ENCODE measurements at regions not wholly inside any gene's neighbourhood (a gene's known extent, or its start where the extent isn't known, plus 50 kb on each side); places are given as distances from the start of the nearest gene placed in this dataset.

DNA sequence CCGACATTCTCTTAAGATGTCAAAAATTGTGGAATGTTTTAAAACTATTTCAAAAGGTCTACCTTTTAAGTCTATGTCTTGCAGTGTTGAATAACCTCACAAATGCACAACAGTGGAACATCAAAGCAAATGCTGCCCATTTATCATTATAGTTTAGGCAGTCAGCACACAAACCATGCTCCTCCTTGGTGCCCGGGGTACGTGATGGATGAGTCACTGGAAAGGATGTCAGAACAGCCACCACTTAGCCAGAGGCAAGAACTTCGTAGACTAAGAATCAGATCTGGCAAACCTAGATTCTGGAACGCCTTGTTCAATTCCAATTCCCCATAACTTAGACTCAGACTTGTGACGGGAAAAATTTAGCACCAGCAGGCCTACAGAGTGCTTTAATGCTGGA, 343.6 kb downstream of the FGF9 start:
- no peak for DNase-seq
- no peak for TF ChIP-seq POLR2A (IDR thresholded peaks at IDR 0.05; ENCODE audit: low read length)
- TF ChIP-seq GATA1 (IDR thresholded peaks at IDR 0.05; ENCODE audit: low read depth, low read length) = no peak

- DNase-seq = no peak
- no peak for TF ChIP-seq POLR2A (IDR thresholded peaks at IDR 0.05; ENCODE audit: low read length)
- TF ChIP-seq GATA1 (IDR thresholded peaks at IDR 0.05; ENCODE audit: low read depth, low read length) = no peak
These were observed 346.4 kb downstream of the FGF9 start for GRCh38 chr13:22017226-22017625.

DNA sequence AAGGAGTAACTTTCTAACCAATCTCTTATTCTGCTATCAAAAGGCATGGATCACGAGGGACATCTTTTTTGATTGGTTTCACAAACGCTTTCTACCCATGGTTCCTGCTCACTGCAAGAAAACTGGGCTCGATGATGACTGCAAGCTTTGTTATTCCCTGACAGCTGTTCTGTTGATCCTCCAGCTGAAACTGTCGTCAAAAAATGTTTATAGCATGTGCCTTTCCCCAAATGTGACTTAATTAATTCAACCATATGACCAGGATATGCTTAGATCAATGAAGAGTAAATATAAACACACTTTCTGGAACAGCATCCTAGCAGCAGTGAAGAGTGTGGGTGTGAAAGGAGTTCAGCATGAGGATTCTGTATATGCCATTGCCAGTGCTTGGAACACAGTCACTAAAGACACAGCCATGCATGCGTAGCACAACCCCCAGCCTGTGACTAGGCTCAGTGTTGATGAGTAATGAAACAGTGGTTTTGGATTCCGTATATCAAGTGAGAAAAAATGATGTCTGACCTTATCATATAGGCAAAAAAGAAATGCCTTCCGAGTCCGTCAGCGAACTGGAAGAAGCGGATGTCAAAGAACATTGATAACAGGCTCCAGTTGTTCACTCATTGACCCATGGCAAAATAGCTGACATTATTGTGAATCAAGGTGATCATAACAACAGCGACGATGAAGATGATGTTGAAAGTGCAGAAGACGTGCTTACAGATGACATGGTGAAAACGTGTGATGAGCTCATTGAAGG, 347.4 kb downstream of the FGF9 start:
- DNase-seq = no peak
- TF ChIP-seq GATA1 (IDR thresholded peaks at IDR 0.05; ENCODE audit: low read depth, low read length) = no peak
- no peak for TF ChIP-seq POLR2A (IDR thresholded peaks at IDR 0.05; ENCODE audit: low read length)

DNA sequence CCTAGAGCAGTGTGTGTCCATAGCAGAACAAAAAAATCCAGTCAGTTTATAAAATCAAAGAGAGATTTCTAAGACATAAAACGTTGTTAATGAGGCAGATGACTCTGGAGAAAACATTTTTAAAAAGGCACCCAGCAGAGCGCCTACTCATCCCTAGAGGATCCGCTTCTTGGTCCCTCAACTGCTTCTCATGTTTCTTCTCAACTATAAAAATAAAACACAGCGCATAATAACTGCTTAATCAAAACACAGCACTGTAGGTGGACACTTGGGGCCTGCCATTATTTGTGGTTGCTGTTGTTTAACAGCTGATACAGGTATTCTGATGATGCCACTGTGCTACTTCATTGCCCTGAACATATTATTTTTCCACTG, 347.9 kb downstream of the FGF9 start:
- TF ChIP-seq POLR2A (IDR thresholded peaks at IDR 0.05; ENCODE audit: low read length) = no peak
- TF ChIP-seq GATA1 (IDR thresholded peaks at IDR 0.05; ENCODE audit: low read depth, low read length) = no peak
- DNase-seq = no peak

DNA sequence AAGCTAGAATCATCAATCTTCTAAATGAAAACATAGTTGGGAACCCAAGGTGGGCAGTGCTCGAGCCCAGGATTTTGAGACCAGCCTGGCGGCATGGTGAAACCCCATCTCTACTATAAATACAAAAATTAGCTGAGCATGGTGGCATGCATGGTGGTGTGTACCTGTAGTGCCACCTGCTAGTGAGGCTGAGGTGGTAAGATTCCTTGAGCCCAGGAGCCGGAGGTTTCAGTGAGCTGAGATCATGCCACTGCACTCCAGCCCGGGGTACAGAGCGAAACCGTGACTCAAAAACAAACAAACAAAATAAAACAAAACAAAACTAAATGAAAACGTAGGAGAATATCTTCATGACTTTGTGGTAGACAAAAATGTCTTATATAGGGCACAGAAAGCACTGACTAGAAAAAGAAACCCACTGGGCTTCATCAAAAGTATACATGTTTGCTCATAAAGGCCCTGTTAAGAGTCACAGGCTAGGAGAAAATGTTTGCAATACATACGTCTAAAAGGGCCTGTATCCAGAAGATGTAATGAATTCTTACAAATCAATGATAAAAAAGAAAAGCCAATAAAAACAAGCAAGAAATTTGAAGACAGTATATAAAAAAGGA, 353.6 kb downstream of the FGF9 start:
- no peak for DNase-seq
- TF ChIP-seq POLR2A (IDR thresholded peaks at IDR 0.05; ENCODE audit: low read length) = no peak
- TF ChIP-seq GATA1 (IDR thresholded peaks at IDR 0.05; ENCODE audit: low read depth, low read length) = no peak

DNA sequence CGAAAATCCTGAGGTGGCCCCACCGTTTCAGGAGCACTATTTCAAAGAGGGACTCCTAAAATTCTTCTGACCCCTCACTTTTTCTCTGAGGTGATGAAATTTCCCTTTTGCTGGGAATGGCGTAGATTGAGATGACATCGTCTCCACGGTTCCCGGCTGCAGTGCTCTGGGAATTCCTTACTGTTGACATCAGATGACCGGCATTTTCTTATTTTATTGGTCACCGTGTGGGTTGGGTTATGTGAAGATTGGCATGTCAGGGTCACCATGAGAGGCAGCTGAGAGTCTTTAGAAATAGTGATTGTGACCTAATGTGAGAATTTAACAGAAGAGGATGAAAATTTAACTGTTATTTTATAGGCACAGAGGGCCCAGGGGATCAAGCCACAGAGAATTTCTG, 356.7 kb downstream of the FGF9 start:
- TF ChIP-seq POLR2A (IDR thresholded peaks at IDR 0.05; ENCODE audit: low read length) (no peak), GATA1 (IDR thresholded peaks at IDR 0.05; ENCODE audit: low read depth, low read length) (no peak)
- DNase-seq = no peak

- no peak for TF ChIP-seq POLR2A (IDR thresholded peaks at IDR 0.05; ENCODE audit: low read length)
- TF ChIP-seq GATA1 (IDR thresholded peaks at IDR 0.05; ENCODE audit: low read depth, low read length) = no peak
- DNase-seq = no peak
These were observed 358.0 kb downstream of the FGF9 start for GRCh38 chr13:22028831-22029230.

DNA sequence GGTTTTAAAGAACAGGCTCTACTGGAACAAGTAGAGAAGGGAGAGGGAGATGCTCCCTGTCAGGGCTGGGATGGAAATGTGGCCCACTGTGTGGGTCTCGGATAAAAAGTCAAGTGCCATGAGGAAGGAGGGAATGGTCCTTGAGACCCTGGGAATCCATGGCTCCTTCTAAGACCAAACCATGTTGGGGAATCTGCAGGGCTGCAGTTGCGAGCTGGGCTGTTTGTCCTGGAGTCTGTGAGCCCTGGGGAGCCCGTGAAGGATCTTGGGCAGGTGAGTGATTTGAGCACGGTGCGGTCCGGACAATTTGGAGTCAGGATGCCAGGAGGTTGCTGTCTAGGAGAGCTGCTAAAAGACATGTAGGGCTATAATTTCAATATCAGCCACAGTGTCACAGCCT, 359.4 kb downstream of the FGF9 start:
- no peak for DNase-seq
- no peak for TF ChIP-seq GATA1 (IDR thresholded peaks at IDR 0.05; ENCODE audit: low read depth, low read length)
- no peak for TF ChIP-seq POLR2A (IDR thresholded peaks at IDR 0.05; ENCODE audit: low read length)

- TF ChIP-seq POLR2A (IDR thresholded peaks at IDR 0.05; ENCODE audit: low read length) (no peak), GATA1 (IDR thresholded peaks at IDR 0.05; ENCODE audit: low read depth, low read length) (no peak)
- DNase-seq = no peak
These were observed 360.9 kb downstream of the FGF9 start for GRCh38 chr13:22031702-22032286.

DNA sequence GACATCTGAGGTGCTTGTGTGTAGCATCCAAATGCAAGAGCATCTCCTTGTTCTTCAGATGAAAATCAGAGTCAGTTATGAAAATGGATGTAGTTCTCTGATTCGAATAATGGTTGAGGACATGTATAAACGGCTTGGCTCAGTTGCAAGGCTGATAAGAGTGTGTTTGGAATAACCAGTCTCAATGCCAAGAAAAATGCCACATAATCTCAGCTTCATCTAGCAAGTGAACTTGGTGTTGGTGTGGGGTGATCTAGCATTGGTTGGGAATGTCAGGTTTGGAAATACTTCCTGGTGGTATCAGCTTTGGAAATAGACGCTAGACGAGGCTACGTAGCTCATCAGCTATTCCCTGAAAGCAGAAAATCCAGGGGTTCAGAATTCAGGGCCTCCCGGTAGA, 362.0 kb downstream of the FGF9 start:
- no peak for DNase-seq
- TF ChIP-seq GATA1 (IDR thresholded peaks at IDR 0.05; ENCODE audit: low read depth, low read length) (no peak), POLR2A (IDR thresholded peaks at IDR 0.05; ENCODE audit: low read length) (no peak)

DNA sequence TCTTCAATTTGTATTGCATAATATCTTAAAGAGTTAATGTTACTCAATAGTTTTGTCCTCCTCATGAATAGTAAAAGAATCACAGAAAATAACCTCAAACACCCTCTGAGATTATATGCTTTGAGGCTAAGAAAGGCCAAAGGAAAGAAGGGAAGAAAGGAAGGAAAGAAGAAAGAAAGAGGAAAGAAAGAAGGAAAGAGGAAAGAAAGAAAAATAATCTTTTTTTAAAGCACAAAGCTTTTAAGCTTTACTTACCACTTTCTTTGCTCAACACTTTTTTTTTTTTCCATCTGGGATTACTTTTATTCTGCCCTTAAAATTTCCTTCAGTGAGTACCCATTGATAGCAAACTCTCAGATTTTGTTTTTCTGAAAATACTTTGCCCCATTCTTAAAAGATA, 369.1 kb downstream of the FGF9 start:
- no peak for DNase-seq
- no peak for TF ChIP-seq GATA1 (IDR thresholded peaks at IDR 0.05; ENCODE audit: low read depth, low read length)
- no peak for TF ChIP-seq POLR2A (IDR thresholded peaks at IDR 0.05; ENCODE audit: low read length)

DNA sequence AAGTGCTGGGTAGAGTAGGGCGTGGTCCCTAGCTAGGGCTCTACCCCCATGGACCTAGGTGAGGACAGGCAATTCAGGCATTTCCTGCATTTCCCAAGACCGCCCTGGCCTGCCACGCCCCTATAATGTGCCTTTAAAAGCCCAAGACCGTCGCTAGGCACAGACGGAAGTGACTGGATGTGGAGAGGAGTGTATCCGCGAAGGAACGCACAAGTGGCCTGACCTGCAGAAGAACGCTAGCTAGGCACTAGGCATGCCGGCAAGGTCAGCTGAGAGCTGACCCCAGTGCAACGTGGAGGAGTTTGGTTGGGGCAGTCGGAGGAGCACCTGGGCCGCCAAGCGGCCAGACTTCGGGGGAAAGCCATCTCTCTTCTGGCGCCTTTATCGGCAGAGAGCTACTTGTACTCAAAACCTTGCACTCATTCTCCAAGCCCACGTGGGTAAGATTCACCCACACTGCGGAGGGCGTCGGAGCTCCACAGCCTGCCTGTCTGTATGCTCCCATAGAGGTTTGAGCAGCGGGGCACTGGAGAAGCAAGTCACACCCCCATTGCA, 370.0 kb downstream of the FGF9 start:
- no peak for DNase-seq
- TF ChIP-seq POLR2A (IDR thresholded peaks at IDR 0.05; ENCODE audit: low read length) (no peak), GATA1 (IDR thresholded peaks at IDR 0.05; ENCODE audit: low read depth, low read length) (no peak)

DNA sequence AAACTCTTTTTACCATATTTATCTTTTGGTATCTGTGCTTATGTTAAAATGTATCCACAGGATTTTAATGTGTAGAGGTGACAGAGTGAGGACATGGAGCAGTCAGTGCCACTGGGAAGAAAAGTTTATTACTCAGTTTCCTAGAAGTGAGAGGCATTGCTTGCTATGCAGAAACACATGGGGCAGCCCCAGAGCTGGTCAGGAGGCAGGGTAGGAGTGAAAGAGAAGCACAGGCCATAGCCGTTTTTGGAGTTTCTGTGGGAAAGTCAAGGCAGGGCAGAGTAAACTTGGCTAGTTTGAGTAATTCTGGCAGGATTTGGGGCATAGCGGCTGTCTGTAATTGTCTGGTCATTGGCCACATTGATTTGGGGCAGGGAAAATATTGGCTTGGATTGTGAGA, 370.9 kb downstream of the FGF9 start:
- TF ChIP-seq GATA1 (IDR thresholded peaks at IDR 0.05; ENCODE audit: low read depth, low read length) = no peak
- TF ChIP-seq POLR2A (IDR thresholded peaks at IDR 0.05; ENCODE audit: low read length) = no peak
- DNase-seq = no peak

DNA sequence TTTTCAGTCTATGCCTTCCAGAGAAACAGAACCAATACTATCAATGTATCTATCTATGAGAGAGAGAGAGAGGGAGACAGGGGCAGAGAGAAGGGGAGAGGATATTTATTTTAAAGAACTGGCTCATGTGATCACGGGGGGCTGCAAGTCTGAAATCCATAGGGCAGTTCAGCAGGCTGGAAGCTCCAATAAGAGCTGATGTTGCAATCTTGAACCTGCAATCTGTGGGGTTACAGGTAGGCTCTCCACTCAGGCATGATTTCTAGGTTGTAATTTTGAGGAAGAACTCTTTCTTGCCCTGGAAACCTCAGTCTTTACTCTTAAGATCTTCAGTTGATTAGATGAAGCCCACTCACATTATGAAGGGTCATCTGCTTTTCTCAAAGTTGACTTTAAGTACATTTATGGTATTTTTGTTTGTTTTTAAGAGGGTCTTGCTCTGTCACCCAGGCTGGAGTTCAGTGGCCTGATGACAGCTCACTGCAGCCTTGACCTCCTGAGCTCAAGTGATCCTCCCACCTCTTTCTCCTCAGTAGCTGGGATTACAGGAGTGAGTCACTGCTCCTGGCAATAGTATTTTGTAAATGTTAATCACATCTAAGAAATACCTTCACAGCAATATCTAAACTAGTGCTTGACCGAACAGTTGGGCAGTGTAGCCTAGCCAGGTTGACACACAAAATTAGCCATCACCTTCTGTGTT, 376.4 kb downstream of the FGF9 start:
- DNase-seq = no peak
- TF ChIP-seq GATA1 (IDR thresholded peaks at IDR 0.05; ENCODE audit: low read depth, low read length) = no peak
- TF ChIP-seq POLR2A (IDR thresholded peaks at IDR 0.05; ENCODE audit: low read length) = no peak
